ENCODE measurements at regions not wholly inside any gene's neighbourhood (a gene's known extent, or its start where the extent isn't known, plus 50 kb on each side); places are given as distances from the start of the nearest gene placed in this dataset.

DNA sequence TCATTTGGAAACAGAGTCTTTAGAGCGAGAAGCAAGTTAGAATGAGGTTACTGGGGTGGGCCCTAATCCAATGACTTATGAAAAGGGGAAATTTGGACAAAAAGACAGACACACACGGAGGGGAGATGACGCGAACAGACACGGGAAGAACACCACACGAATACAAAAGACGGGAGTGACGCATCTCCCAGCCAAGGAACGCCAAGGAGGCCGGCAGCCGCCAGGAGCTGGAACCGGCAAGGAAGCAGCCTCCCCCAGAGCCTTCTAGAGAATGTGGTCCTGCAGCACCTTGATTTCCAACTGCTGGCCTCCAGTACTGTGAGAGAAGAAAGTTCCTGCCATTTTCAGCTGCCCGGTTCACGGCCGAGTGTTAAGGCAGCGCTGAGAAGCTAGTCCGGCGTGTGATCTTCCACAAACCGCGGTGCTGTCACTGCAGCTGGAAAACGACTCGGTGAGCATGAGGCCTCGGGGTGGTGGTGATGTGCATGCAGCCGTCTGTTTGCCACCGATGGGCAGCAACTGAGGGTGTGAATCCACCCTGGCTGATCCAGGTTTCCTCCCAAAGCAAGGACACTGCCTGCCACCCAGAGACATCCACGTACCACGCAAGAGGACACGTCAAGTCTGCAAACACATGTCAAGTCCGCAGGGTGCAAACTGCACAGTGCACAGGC is 124.5 kb downstream of the NCOR2 start:
- Histone ChIP-seq H3K79me2 (ENCODE audit: insufficient read depth, low read length) (no peaks in the 10 kb centered on the region), H3K4me2 (ENCODE audit: low read depth, low read length, poor library complexity, severe bottlenecking) (no peak overlapping the region), H3K27me3 (ENCODE audit: low read length) (no peaks in the 10 kb centered on the region), H2AFZ (ENCODE audit: low read depth, low read length, severe bottlenecking) (no peak overlapping the region), H3K9ac (ENCODE audit: low read length) (no peak overlapping the region), H4K20me1 (ENCODE audit: low read depth, low read length) (no peaks in the 10 kb centered on the region; the same call in 1 of the 2 replicates), H3K36me3 (ENCODE audit: low read length) (no peaks in the 10 kb centered on the region), H3K4me3 (ENCODE audit: insufficient read depth, low read length, poor library complexity, severe bottlenecking) (no peak overlapping the region), H3K9me2 (replicated peaks; ENCODE audit: insufficient read depth, low read length) (no peaks in the 10 kb centered on the region), H3K9me3 (ENCODE audit: insufficient read depth, low read length) (no peaks in the 10 kb centered on the region), H3K27ac (ENCODE audit: low read depth, low read length) (no peak overlapping the region), H3F3A (ENCODE audit: insufficient read depth) (no peaks in the 10 kb centered on the region)
- TF ChIP-seq, protein P1, sequence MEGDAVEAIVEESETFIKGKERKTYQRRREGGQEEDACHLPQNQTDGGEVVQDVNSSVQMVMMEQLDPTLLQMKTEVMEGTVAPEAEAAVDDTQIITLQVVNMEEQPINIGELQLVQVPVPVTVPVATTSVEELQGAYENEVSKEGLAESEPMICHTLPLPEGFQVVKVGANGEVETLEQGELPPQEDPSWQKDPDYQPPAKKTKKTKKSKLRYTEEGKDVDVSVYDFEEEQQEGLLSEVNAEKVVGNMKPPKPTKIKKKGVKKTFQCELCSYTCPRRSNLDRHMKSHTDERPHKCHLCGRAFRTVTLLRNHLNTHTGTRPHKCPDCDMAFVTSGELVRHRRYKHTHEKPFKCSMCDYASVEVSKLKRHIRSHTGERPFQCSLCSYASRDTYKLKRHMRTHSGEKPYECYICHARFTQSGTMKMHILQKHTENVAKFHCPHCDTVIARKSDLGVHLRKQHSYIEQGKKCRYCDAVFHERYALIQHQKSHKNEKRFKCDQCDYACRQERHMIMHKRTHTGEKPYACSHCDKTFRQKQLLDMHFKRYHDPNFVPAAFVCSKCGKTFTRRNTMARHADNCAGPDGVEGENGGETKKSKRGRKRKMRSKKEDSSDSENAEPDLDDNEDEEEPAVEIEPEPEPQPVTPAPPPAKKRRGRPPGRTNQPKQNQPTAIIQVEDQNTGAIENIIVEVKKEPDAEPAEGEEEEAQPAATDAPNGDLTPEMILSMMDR (IDR thresholded peaks at IDR 0.05; ENCODE audit: insufficient read depth, low read length, poor library complexity, severe bottlenecking): no peak
- no peak for TF ChIP-seq EZH2phosphoT487 (conservative IDR thresholded peaks at IDR 0.05; ENCODE audit: low read length)

DNA sequence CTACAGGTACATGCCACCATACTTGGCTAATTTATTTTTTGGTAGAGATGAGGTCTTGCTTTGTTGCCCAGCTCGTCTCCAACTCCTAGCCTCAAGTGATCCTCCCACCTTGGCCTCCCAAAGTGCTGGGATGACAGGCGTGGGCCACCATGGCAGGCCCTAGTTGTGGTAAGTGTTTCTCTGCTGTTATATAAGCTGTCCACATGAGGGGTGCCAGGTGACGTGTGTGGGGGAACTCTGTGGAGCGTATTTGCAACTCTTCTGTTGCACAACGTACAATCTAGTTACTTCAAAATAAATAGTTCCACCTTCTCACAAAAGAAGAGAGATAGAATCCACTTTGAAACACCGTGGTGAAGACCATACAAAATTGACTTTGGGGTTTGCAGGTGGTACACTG is 125.1 kb downstream of the NCOR2 start:
- Histone ChIP-seq H3F3A (ENCODE audit: insufficient read depth) (no peaks in the 10 kb centered on the region), H3K9me3 (ENCODE audit: insufficient read depth, low read length) (no peaks in the 10 kb centered on the region), H3K27me3 (ENCODE audit: low read length) (no peaks in the 10 kb centered on the region), H4K20me1 (ENCODE audit: low read depth, low read length) (no peaks in the 10 kb centered on the region; the same call in 1 of the 2 replicates), H3K27ac (ENCODE audit: low read depth, low read length) (no peak overlapping the region), H3K79me2 (ENCODE audit: insufficient read depth, low read length) (no peaks in the 10 kb centered on the region), H3K9ac (ENCODE audit: low read length) (no peak overlapping the region), H3K9me2 (replicated peaks; ENCODE audit: insufficient read depth, low read length) (no peaks in the 10 kb centered on the region), H3K4me2 (ENCODE audit: low read depth, low read length, poor library complexity, severe bottlenecking) (no peak overlapping the region), H2AFZ (ENCODE audit: low read depth, low read length, severe bottlenecking) (no peak overlapping the region), H3K36me3 (ENCODE audit: low read length) (no peaks in the 10 kb centered on the region), H3K4me3 (ENCODE audit: insufficient read depth, low read length, poor library complexity, severe bottlenecking) (no peak overlapping the region)
- TF ChIP-seq, protein P1 (IDR thresholded peaks at IDR 0.05; ENCODE audit: insufficient read depth, low read length, poor library complexity, severe bottlenecking): no peak
- no peak for TF ChIP-seq EZH2phosphoT487 (conservative IDR thresholded peaks at IDR 0.05; ENCODE audit: low read length)

- no peak for TF ChIP-seq EZH2phosphoT487 (conservative IDR thresholded peaks at IDR 0.05; ENCODE audit: low read length)
- TF ChIP-seq, protein P1 (IDR thresholded peaks at IDR 0.05; ENCODE audit: insufficient read depth, low read length, poor library complexity, severe bottlenecking): no peak
- H3K4me3 ChIP-seq (ENCODE audit: insufficient read depth, low read length, poor library complexity, severe bottlenecking): no peak overlapping the region
- H3K4me2 ChIP-seq (ENCODE audit: low read depth, low read length, poor library complexity, severe bottlenecking): no peak overlapping the region
Observed at GRCh38 chr12:124441443-124442194, 125.8 kb downstream of the NCOR2 start.

More at GRCh38 chr12:124441443-124442194, 125.8 kb downstream of the NCOR2 start:
- no peak overlapping the region for H3K27ac ChIP-seq (ENCODE audit: low read depth, low read length)
- H3K9me2 ChIP-seq (replicated peaks; ENCODE audit: insufficient read depth, low read length): no peaks in the 10 kb centered on the region
- H3K9ac ChIP-seq (ENCODE audit: low read length): no peak overlapping the region
- no peaks in the 10 kb centered on the region for H3F3A ChIP-seq (ENCODE audit: insufficient read depth)
- no peak overlapping the region for H2AFZ ChIP-seq (ENCODE audit: low read depth, low read length, severe bottlenecking)
- no peaks in the 10 kb centered on the region for H3K79me2 ChIP-seq (ENCODE audit: insufficient read depth, low read length)
- no peaks in the 10 kb centered on the region for H3K27me3 ChIP-seq (ENCODE audit: low read length)
- no peaks in the 10 kb centered on the region for H3K9me3 ChIP-seq (ENCODE audit: insufficient read depth, low read length)
- no peaks in the 10 kb centered on the region; the same call in 1 of the 2 replicates for H4K20me1 ChIP-seq (ENCODE audit: low read depth, low read length)
- no peaks in the 10 kb centered on the region for H3K36me3 ChIP-seq (ENCODE audit: low read length)

Measured in SU-DHL-6 (cell line).